GM18519 (cell line): ENCODE measurements at regions not wholly inside any gene's neighbourhood (a gene's known extent, or its start where the extent isn't known, plus 50 kb on each side); places are given as distances from the start of the nearest gene placed in this dataset.
"Not testable (repeated sequence)": the region's sequence is repeated elsewhere in the genome, so short reads cannot be mapped to it uniquely, and the experiment has no call there.

Experiments used
- ATAC-seq: cut with Tn5 transposase; IDR thresholded peaks from one replicate; pipeline ENCODE4 v1.9.1; 2021; ENCODE audit warnings: mild to moderate bottlenecking, moderate library complexity; ENCODE audit not compliant: unreplicated experiment, low FRiP score

- ATAC-seq = no peak
These were observed 347.3 kb upstream of the AUTS2 start for GRCh38 chr7:69250958-69251357.

- ATAC-seq = no peak
These were observed 343.6 kb upstream of the AUTS2 start for GRCh38 chr7:69254643-69255042.

GRCh38 chr7:69256634-69257081, 341.6 kb upstream of the AUTS2 start:
- no peak for ATAC-seq

- ATAC-seq = no peak
These were observed 340.7 kb upstream of the AUTS2 start for GRCh38 chr7:69257592-69257991.

GRCh38 chr7:69259445-69259844, 338.8 kb upstream of the AUTS2 start:
- ATAC-seq = no peak

GRCh38 chr7:69260023-69260422, 338.3 kb upstream of the AUTS2 start:
- ATAC-seq = no peak

GRCh38 chr7:69263550-69263949, 334.7 kb upstream of the AUTS2 start:
- no peak for ATAC-seq

- no peak for ATAC-seq
These were observed 328.5 kb upstream of the AUTS2 start for GRCh38 chr7:69269806-69270205.

- ATAC-seq = no peak
These were observed 326.2 kb upstream of the AUTS2 start for GRCh38 chr7:69272101-69272500.

- ATAC-seq = no peak
These were observed 322.1 kb upstream of the AUTS2 start for GRCh38 chr7:69276011-69276729.

- no peak for ATAC-seq
These were observed 320.9 kb upstream of the AUTS2 start for GRCh38 chr7:69277366-69277765.

GRCh38 chr7:69282946-69283345, 315.3 kb upstream of the AUTS2 start:
- ATAC-seq = no peak

GRCh38 chr7:69283421-69283820, 314.9 kb upstream of the AUTS2 start:
- ATAC-seq = no peak

GRCh38 chr7:69285854-69286253, 312.4 kb upstream of the AUTS2 start:
- ATAC-seq = no peak

GRCh38 chr7:69295977-69296376, 302.3 kb upstream of the AUTS2 start:
- no peak for ATAC-seq

GRCh38 chr7:69301253-69301652, 297.0 kb upstream of the AUTS2 start:
- ATAC-seq = no peak

GRCh38 chr7:69309601-69310000, 288.7 kb upstream of the AUTS2 start:
- ATAC-seq = no peak

- no peak for ATAC-seq
These were observed 286.8 kb upstream of the AUTS2 start for GRCh38 chr7:69311489-69311888.

GRCh38 chr7:69313852-69314251, 284.4 kb upstream of the AUTS2 start:
- not testable (repeated sequence) for ATAC-seq

GRCh38 chr7:69318794-69319193, 279.5 kb upstream of the AUTS2 start:
- no peak for ATAC-seq

GRCh38 chr7:69328516-69328915, 269.8 kb upstream of the AUTS2 start:
- ATAC-seq = no peak

- no peak for ATAC-seq
These were observed 263.6 kb upstream of the AUTS2 start for GRCh38 chr7:69334701-69335100.

- ATAC-seq = no peak
These were observed 262.9 kb upstream of the AUTS2 start for GRCh38 chr7:69335331-69335730.
